Stimulated activated CD8-positive, alpha-beta memory T cell treated with anti-CD3 and anti-CD28 coated beads, Interleukin-15, amount 100 ng/mL, for 48 hours (primary cell): ENCODE measurements at regions not wholly inside any gene's neighbourhood (a gene's known extent, or its start where the extent isn't known, plus 50 kb on each side); places are given as distances from the start of the nearest gene placed in this dataset.
"Not testable (repeated sequence)": the region's sequence is repeated elsewhere in the genome, so short reads cannot be mapped to it uniquely, and the experiment has no call there.

ENCODE experiments used
- DNase-seq, 2 donors: peaks; one replicate each; pipeline ENCODE4 v3.0.0-alpha.2; 2020; ENCODE audit warnings: low read depth in 2 of 2

DNA sequence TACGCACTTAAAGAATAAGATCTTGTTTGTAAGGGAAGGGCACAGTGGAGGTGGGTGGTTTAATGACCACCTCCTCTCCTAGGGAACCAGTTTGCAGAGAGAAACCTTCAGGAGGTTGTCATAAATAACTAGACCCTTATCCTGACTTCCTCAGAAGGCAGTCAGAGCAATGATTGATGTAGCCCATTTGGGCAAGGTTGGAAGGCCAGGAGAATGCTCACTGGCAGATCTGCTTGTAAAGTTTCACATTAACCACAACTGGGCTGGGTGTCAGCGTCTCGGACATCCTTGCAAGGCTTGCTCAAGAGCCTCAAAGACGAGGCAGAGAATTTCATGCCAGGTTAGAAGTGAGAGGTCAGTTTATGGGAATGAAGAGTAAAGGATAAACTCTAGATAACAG, 87.6 kb upstream of the TRABD2B start:
- DNase-seq: no peak

DNA sequence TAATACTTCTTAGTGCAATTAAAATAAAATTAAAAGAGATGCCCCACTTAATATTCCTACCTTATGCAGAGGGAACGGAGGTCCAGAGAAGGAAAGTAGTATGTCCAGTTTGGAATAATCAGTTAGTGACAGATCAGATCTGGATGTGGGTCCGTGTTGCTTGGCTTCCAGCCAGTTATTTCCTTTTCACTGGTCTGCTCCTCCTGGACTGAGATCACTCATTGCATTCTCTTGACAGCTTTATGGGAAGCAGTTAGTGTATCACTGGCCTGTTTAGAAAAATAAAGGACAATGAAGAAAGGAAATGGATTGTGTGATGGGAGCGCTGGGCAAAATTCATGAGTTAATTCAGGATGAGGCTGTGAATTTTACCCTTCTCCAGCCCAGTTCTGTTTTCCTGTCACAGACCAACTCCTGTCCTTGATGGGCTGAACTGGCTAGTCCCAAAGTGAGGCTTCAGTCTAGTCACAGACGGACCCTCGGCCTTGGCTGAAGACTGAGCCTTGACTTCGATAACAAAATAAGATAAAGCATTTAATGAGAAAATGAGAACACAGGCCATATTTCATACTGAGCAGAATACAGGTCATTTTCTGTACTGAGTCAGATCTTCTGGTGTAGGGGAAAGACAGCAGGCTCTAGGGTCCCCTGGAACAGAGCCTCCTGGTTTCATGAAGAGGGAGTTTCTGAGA, 85.2 kb upstream of the TRABD2B start:
- DNase-seq: no peak

DNA sequence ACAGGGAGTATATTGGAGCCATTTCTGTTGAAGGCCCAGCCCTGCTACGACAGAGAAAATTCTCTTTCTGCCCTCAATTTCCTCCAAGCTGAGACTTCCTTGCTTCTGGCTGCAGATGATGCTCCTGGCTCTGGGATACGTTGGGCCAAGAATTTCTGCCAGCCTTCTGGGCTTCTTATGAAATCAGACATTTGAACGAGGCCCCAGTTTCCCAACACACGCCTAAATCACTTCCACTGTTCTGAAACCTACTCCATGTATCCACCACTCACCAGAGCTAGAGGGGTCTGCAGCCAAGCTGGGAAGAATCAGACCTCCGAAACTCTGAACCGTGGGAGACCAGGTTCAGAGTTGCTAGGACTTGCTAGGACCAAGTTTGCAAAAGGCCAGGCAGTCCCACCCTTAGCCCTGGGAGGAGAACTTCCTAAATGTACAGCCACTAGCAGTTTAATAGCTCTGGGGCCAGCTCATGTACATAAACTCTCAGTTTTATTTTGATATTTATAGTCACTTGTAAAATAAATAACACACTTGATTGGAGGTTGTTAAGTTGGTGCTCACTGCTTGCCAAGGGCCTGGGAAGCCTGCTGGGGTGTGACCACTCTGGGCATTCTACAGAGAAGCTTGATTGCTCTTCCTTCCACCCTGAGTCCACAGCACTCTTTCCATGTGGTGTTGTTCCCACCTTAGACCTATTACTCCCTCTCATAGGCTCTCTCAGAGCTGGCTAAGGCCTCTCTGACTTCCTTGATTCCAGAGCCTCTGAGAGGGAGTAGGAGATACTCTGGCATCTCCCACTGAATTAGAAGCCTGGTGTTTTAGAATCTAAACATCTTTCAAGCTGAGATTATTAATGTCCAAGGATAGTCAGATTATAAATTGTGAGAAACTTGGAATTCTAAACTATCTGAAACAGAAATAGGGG, 83.4 kb upstream of the TRABD2B start:
- DNase-seq: no peak

DNA sequence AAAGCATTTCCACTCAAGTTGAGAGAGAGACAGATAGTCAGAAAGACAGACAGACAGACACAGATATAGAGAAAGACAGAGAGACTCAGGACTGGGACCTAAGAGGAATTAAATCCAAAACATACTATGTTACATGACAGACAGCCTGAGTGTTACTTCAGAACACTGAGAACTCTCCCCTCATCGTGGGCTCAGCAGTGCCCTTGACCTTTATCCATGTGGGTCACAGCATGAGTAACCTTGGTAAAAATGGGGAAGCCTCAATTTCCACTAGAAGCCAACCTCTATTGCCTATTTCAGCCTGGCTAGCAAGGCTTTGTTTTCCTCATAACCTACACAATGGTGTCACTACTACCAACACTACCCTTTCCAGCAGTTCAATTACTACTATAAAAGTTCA, 81.9 kb upstream of the TRABD2B start:
- no peak for DNase-seq

DNA sequence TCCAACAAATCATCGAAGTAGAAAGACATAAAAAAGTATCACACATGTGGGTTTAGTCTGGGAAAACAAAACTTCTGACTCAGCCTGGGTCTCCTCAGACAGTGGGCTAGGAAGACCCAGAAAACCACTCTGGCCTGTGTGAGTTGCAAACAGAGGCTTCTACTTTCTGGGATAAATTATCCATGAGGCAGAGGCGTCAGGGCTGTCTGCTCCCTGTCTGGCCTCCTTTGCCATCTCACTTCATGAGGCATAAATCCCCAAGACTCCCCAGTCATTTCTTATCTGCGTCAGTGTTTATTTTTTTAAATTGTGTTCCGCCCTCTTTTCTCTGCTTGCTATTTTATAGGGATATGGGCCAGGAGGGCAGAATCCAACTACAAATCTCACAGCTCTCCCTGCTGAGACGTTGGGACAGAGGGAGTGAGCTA, 80.6 kb upstream of the TRABD2B start:
- DNase-seq: no peak

DNA sequence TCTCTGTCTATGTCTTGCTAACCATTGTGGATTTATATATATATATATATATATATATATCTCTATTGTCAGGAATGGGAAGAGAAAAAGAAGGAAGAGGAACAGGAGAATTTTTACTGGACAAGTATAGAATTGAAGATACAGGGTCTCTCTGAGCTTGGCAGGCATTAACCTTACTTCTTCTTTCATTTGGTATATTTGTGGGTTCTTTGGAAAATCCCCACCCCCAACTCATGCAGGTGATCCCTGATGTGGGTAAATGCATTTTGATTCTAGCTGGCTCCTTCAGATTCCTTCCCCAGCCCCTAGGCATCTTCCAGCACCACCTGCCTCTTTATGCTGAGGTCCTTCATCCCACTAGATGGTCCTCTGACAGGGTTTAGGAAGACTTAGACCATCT, 78.8 kb upstream of the TRABD2B start:
- DNase-seq: no peak

DNA sequence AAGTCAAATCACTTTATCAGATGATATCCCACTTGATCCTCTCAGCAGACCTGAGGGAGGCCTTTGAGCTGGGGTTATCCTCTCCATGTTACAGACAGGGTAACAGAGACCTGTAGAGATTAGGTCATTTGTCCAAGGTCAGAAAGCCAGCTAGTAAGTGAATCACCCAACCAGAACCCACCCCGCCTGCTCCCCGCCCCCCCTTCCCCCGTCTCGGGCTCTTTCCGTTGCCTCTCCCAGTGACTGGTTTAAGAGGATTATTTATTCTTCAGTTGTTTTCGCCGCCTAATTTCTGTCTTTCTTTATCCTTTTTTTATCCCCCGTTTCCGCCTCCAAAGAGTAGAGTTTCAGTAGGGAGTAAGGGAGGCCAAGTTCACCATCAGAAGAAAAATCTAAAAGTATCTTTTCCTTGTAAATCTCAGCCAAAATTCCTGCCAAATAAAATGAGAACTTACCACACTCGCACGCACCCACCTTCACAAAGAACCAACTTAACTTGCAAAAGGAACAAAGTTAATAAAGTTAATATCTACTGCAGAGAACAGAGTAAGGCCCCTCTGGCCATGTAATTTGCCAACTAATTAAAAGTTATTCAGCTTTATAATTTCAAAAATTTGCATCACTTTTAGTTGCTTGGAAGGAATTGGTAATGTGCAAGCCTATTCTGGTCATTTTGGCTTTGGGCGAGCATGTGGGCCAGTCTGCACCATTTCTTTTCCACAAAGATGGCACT, 76.8 kb upstream of the TRABD2B start:
- DNase-seq: no peak

DNA sequence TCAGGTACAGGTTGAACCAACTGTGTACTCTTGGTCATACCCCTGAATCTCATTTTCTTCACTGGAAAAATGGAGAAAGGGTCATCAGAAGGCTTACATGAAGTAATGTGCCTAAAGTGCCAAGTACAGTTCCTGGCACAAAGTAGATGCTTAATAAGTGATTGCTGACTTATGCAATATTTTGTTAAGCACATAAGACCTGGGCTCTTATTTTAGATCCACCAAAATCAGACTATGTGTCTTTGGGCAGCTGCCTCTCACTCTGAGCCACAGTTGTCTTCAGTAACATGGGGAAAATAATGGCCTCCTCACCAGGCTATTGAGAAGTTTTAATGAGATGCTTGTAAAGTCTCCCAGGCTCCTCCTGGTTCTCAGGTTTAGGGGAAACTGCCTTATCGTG, 74.3 kb upstream of the TRABD2B start:
- DNase-seq: no peak

DNA sequence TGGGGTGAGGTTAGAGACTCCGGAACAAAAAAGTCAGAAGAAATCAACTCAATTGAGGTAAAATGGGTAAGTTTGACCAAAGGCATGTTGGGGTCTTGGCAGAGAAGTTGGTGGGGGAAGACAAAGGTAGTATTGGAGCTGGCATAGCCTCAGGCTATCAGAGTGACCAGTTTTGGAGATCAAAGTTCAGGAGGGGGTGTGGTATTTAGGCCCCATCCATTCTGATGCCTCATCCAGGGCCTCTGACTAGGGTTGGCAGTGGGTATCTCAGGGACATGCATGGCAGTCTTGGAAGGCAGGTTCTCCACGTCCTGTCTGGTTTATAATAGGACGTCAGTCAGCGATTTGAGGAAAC, 73.2 kb upstream of the TRABD2B start:
- no peak for DNase-seq

DNA sequence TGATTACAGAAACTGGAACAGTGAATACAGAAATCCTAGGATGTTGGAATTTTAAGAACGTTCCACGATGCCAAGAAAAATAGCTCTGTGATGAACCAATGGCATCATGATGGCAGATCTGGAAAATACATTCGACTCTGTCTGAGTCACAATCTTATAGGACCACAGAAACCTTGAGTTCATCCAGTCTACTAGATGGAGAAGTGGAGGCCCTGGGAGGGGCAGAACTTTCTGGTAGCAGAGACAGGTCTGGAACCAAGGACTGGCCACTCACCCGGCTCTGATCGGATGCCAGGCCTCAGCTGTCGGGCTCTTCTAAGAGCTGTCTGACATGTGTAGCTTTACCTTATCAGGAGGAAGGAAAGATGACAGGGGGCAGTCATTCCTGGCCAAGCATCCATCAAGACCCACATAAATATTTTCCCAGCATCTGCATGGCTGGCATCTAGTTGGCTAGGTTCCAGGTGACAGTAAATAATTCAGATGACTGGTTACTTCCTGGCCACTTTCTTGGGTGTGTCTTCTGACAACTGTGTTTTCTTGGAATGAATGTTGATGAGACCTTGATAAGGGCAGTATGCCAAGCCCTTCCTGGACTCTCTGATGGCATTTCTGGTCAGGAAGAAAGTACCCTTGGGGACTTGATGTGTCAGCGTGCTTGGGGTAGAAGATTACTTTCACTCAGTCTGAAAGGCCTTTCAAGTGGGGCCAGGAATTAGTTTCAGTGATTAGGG, 72.6 kb upstream of the TRABD2B start:
- DNase-seq: no peak

DNA sequence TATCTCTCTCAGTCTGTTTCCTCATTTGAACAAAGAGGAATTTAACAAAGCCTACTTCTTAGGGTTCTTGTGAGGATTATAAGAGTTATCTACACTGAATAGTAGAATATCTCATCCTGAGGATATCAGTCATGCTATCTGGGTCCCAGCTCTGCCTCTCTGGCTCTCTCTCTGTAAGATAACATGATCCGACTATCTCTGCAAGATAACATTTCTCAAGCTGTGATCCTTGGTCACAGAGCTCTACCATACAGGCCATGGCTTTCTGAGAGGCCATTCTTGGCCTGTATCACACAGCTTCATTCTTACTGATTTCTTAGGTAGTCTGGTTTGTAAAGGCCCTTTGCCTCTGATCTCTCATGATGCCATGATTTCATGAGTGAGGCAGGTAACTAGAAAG, 71.0 kb upstream of the TRABD2B start:
- DNase-seq: no peak

DNA sequence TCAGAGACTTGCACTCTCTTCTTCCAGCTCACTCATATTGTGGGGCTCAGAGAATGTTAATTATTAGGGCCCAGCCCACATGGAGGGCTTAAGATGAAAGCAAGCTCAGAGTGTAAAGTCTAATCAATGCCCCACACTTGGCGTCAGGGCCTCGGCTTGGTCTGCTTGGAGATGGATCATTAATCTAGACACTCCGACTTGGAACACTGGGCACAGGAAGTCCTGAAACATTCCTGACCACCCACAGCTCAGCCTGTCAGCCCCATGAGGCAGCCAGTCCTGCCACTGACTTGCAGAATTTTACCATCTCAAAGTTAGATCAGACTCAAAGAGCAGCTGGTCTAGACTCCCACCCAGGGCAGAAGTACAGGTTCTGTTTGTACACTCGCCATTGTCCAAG, 69.8 kb upstream of the TRABD2B start:
- DNase-seq: no peak

DNA sequence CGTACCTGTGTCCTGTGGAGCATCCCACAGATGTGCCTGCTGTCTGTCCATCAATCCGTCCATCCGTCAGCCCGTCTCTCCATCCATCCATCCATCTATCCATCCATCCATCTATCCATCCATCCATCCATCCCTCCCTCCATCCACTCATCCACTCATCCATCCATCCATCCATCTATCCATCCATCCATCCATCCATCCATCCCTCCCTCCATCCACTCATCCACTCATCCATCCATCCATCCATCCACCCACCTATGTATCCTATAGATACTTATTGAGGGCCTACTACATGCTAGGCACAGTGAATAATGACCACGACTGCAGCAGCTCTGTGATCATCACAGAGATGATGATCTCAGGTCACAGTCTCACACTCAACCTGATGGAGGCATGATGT, 67.5 kb upstream of the TRABD2B start:
- not testable (repeated sequence) for DNase-seq

DNA sequence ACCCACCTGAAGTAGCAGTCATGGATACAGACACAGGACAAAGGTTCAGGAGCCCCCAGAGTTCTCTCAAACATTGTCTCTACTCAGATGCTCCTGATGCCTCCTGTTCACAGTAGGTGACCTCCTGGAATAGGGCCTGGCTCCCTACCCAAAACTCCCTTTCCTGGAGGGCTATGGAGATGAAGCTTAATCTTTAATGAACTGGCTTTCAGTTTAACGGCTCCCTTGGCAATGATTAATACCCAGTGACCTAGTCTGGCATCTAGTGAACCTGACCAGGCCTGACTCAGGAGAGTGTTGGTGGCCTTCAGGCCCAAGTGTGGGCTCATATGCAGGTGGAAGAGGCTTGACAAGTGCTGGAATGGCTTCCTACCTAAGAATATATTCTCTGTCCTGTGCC, 65.2 kb upstream of the TRABD2B start:
- DNase-seq: no peak

DNA sequence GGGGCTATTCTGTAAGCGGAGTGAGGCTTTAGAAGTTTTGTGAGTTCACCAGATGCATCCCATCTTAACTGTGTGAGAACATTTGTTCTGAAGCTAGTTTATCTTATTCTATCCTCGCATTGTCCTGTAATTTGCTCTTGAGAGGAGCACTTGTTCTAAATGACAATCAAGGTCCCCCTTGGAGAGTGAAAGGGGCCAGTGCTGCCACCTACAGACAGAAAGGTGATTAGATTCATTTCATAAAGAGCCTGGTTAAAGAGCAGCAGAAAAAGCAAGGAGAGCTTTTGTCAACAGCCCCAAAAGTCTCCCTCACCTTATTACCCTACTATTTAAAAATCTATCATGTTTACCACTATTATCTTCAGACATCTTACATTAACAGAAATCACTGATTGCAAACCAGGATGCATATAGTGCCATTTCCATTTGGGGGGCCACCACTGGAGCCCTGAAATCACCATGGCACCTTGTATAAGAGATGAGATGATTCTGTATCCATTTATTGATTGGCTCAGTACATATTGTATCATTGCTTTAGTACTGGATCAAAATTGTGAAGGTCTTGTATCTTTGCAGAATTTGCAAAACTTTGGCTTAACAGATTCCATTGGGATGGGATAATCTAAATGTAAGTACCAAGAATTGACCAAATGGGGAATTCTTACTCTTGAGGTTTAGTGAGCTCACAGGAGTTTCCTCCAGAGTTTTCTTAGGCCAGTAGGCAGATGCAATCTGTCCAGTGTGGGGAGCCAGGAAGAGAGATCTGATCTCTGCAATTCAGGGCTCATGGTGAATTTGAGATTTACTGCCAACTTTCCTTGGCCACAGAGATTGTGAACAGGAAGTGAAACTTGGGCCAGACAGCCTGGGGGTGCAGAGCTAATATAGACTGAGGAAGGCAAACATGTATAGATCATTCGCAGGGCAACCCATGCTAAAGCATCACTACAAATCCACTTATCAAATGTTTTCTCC, 64.3 kb upstream of the TRABD2B start:
- no peak for DNase-seq

DNA sequence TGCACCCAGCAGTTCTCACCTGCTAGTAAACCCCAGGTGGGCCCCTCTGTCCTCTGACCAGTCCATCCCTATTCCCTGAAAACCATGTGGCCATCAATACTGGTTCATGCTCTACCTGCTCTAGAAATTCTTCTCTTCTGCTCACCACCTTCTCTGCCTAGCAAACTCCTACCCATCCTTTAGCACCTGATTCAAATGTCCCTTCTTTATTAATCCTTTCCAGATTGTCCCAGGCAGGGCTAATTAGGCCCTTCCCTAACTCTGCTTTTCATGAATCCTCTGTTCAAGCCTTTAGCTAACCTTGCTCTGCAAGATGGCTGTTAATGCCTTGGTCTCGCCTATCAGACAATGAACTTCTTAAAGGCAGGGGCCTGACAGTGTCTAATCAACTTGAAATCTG, 62.1 kb upstream of the TRABD2B start:
- no peak for DNase-seq

DNA sequence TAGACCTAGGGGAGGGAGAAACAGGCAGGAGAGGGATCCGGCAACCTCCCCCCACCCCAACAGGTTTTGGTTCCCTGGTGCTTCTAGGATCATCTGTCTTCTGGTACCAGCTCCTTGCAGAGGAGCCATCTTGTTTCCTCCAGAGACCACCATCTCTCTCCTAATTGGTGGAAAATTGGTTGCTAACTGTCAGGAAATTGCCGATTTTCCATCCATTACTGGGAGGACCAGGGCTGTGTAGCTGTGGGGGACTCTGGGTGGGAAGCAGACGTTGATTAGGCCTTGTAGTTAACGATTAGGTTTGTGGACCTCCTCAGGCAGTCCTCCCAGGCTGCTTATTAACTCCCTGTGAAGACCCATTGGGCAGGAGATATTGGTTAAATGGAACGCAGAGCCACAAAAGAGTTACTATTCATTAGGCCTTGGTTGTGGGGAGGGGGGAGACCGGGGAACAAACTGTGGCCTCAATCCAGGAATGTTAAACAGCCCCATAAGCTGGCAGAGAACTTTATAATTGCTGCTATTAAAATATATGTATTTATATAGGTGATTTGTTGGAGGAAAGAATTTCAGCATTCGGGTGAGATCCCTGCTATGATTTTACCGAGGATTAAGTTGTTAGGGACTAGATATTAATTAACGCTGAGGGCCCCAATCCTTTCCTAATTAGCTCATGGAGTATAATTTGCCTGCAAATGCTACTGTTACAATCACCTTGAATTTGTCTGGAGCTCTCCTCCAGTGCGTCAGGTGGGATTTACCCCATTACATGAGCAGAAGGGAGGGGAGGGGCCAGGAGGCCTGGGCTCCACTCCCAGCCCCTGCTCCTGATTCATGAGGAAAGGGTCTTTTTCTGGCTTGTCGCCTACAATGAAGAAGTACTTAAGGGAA, 61.2 kb upstream of the TRABD2B start:
- DNase-seq: no peak

DNA sequence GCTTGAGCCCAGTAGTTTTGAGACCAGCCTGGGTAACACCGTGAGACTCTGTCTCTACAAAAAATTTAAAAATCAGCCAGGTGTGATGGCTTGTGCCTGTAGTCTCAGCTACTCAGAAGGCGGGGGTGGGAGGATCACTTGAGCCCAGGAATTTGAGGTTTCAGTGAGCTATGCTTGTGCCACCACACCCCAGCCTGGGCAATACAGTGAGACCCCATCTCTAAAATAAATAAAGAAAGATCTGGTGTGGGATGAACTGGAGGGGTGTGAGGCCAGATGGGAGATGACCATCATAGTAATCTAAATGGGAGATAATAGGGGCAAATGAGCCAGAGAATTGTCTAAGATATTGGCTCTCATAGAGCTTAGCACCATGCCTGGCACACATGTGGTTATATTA, 60.1 kb upstream of the TRABD2B start:
- no peak for DNase-seq

DNA sequence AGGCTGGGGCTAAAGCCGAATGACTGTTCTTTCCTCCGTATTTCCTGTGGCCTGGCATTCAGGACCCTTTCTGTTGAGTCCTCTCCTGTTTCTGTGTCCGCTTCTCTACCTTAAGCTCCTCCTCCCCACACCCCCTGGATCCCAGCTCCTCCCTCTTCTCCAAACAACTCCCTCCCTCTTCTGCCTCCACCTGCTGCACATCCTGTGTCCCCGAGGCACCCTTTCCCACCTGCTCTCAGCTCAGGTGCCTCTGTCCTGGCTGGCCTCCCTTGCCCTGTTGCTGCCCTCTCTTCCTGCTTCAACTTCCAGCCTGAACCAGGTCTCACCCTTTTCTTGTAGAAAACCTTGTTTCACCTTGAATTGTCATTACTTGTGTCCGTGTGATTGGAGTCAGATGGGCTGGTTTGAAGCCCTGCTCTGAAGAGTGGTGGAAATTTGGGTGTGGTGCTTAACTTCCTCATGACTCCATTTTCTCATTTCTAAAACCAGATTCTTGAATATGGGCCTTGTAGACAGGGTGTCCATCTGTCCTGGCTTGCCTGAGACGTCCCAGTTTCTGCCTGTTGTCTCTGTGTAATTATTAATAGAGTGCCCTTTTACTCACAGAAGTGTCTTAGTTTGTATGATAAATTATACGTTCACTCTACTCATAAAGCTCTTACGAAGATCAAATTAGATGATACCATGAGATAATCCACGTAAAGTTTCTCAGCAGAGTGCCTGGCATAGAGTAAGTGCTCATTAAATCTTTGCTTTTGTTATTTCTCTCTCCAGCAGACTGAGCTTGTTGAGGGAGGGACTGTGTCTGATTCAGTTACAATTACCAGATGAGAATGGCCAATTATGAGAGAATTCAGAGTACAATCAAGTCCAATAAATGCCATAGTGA, 58.9 kb upstream of the TRABD2B start:
- DNase-seq: no peak
